Endothelial cell of umbilical vein (primary cell): ENCODE measurements at regions not wholly inside any gene's neighbourhood (a gene's known extent, or its start where the extent isn't known, plus 50 kb on each side); places are given as distances from the start of the nearest gene placed in this dataset.

Source experiments
- BruUV-seq: library from RNA; stranded (reverse); fragments of 400-500 nt; replicated peaks from 2 replicates; lab custom pipeline; 2021; lab: Mats Ljungman, UMichigan
- CTCF ChIA-PET: fragments of 300-600, 350-600 bp; sonication (Branson Sonifier 250); formaldehyde crosslinking; loops from one replicate; lab custom pipeline; 2021; ENCODE audit warnings: antibody characterized with exemption, inconsistent platforms; lab: Charles Lee
- POLR2A ChIA-PET: fragments of 300-600, 350-600 bp; sonication (Branson Sonifier 250); formaldehyde crosslinking; loops from one replicate; lab custom pipeline; 2021; ENCODE audit warnings: antibody characterized with exemption, inconsistent platforms; lab: Charles Lee
- DNase-seq: peaks from one replicate; pipeline ENCODE4 v3.0.0-alpha.2; 2011; ENCODE audit warnings: low read depth, low spot score
- FAIRE-seq: peaks from 2 replicates; lab custom pipeline; 2011; peaks lifted over from hg19 to GRCh38; lab: Jason Lieb, UNC
- H2AFZ ChIP-seq: 2 replicates; pipeline ENCODE4 v1.6.0; 2012; ENCODE audit warnings: low read depth, low read length, control low read depth, inconsistent platforms
- H3K27ac ChIP-seq: 2 replicates; pipeline ENCODE4 v1.5.1; 2011; ENCODE audit warnings: low read depth, mild to moderate bottlenecking, control low read depth, low read length, moderate library complexity; ENCODE audit not compliant: insufficient read depth
- H3K27me3 ChIP-seq, 2 experiments: 2 replicates each; pipeline versions ENCODE4 v1.6.0 to v1.6.1; 2011; ENCODE audit warnings: low read length in 2 of 2, mixed read lengths in 1 of 2; ENCODE audit not compliant: control insufficient read depth in 2 of 2, insufficient read depth in 2 of 2
- H3K36me3 ChIP-seq, 2 experiments: 2 replicates in 1 of 2; 3 replicates in 1 of 2; pipeline ENCODE4 v1.5.1; 2011; ENCODE audit warnings: low read length in 2 of 2, mild to moderate bottlenecking in 1 of 2, moderate library complexity in 1 of 2; ENCODE audit not compliant: control insufficient read depth in 2 of 2, insufficient read depth in 2 of 2; ENCODE audit errors: extremely low read depth in 1 of 2
- H3K4me1 ChIP-seq: 3 replicates; pipeline ENCODE4 v1.5.1; 2011; ENCODE audit warnings: mild to moderate bottlenecking, low read length; ENCODE audit not compliant: control insufficient read depth, insufficient read depth; ENCODE audit errors: extremely low read depth
- H3K4me2 ChIP-seq: 2 replicates; pipeline ENCODE4 v1.6.1; 2011; ENCODE audit warnings: low read length, control low read depth, mixed read lengths; ENCODE audit not compliant: insufficient read depth
- H3K4me3 ChIP-seq, 3 experiments: fragments of 200-600 bp in 1 of 3; sonication (generic), shearing (Covaris generic) in 1 of 3; replicated peaks in 1 of 3; 2 replicates each; pipeline ENCODE4 v1.5.1; 2011 to 2016; ENCODE audit warnings: control low read depth in 3 of 3, low read length in 3 of 3, mild to moderate bottlenecking in 2 of 3, inconsistent platforms in 1 of 3, low read depth in 1 of 3, moderate library complexity in 1 of 3; ENCODE audit not compliant: insufficient read depth in 1 of 3
- H3K79me2 ChIP-seq: 2 replicates; pipeline ENCODE4 v1.6.0; 2012; ENCODE audit warnings: low read length, inconsistent platforms; ENCODE audit not compliant: control insufficient read depth, insufficient read depth
- H3K9ac ChIP-seq: replicated peaks from 2 replicates; pipeline ENCODE3; 2011; ENCODE audit warnings: low read length, control low read depth; ENCODE audit not compliant: insufficient read depth; ENCODE audit errors: extremely low read depth
- H3K9me1 ChIP-seq: replicated peaks from 3 replicates; pipeline ENCODE4 v1.6.0; 2011; ENCODE audit warnings: mild to moderate bottlenecking, low read length; ENCODE audit not compliant: control insufficient read depth, insufficient read depth; ENCODE audit errors: extremely low read depth
- H3K9me3 ChIP-seq: replicated peaks from 2 replicates; pipeline ENCODE4 v1.5.1; 2012; ENCODE audit warnings: low read length, inconsistent platforms; ENCODE audit not compliant: control insufficient read depth, insufficient read depth
- H4K20me1 ChIP-seq: replicated peaks from 2 replicates; pipeline ENCODE3; 2011; ENCODE audit warnings: mild to moderate bottlenecking, low read length; ENCODE audit not compliant: control insufficient read depth, insufficient read depth; ENCODE audit errors: extremely low read depth
- CTCF ChIP-seq, 2 donors: IDR thresholded peaks; 1 replicate in 1 of 2; 2 replicates in 1 of 2; pipeline ENCODE4 v1.5.1; 2011; ENCODE audit warnings: low read length in 2 of 2, mild to moderate bottlenecking in 2 of 2, moderate library complexity in 2 of 2, control low read depth in 1 of 2, inconsistent platforms in 1 of 2, low read depth in 1 of 2; ENCODE audit not compliant: insufficient read depth in 1 of 2; ENCODE audit errors: extremely low read depth in 1 of 2
- EZH2 ChIP-seq: IDR thresholded peaks from 2 replicates; pipeline ENCODE4 v1.6.1; 2012; ENCODE audit warnings: borderline replicate concordance, low read depth, mild to moderate bottlenecking, moderate library complexity, low read length, inconsistent platforms; ENCODE audit not compliant: severe bottlenecking
- FOS ChIP-seq: IDR thresholded peaks from 2 replicates; pipeline ENCODE4 v1.6.1; 2011; ENCODE audit warnings: mild to moderate bottlenecking, low read length, moderate library complexity, borderline replicate concordance; ENCODE audit not compliant: insufficient read depth
- GATA2 ChIP-seq: IDR thresholded peaks from 2 replicates; pipeline ENCODE4 v1.7.0; 2011; ENCODE audit warnings: low read depth, mild to moderate bottlenecking, moderate library complexity, mixed read lengths, low read length; ENCODE audit not compliant: insufficient read length, insufficient read depth
- JUN ChIP-seq: IDR thresholded peaks from 2 replicates; pipeline ENCODE4 v1.6.1; 2011; ENCODE audit warnings: borderline replicate concordance, low read depth; ENCODE audit not compliant: insufficient read length, insufficient read depth
- MYC ChIP-seq: IDR thresholded peaks from one replicate; pipeline ENCODE4 v1.6.1; 2011; ENCODE audit warnings: mild to moderate bottlenecking, low read depth, low read length
- POLR2A ChIP-seq: IDR thresholded peaks from 2 replicates; pipeline ENCODE4 v1.6.1; 2012; ENCODE audit warnings: low read depth, mild to moderate bottlenecking, control low read depth, low read length
- POLR2AphosphoS5 ChIP-seq: IDR thresholded peaks from 2 replicates; pipeline ENCODE4 v1.6.1; 2012; ENCODE audit warnings: low read depth, mild to moderate bottlenecking, control low read depth, low read length, moderate library complexity; ENCODE audit not compliant: insufficient read depth
- dilution Hi-C: fragments of 300-500 bp; cut with MboI; formaldehyde crosslinking; loops from one replicate; pipeline ENCODE4 v1.15.0; 2019; ENCODE audit warnings: low sequenced_read_pairs; ENCODE audit not compliant: extremely low pct_ligation_motif_present
- intact Hi-C: fragments of 100-400 bp; cut with micrococcal nuclease; formaldehyde crosslinking; loops from one replicate; pipeline ENCODE4 v1.10.0; 2022
- TF ChIP-seq, protein P1 (sequence below): IDR thresholded peaks from 2 replicates; pipeline ENCODE4 v1.6.1; 2011; ENCODE audit not compliant: insufficient read depth, insufficient read length

DNA sequence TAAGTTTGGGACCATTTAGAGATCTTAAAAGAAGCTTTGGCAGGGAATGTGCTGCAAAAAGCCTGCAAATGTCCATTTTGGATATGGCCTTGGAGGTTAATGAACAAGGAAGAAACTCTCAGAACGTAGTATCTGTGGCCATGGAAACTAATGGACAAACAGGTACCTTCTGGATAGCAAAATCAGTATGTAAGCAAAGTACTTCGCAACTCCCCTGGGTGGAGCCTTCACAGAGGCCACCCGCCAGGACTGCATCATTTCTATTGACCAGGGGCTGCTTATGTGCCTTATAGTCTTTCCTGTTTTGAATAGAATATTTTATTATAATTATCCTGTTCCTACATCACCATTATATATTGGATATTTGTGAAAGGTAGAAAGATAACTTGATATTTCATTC lies 510.8 kb upstream of the SYNCRIP start:
- no peak for FAIRE-seq
- Histone ChIP-seq H3K9me1 (no peaks in the 10 kb centered on the region), H3K9me3 (no peaks in the 10 kb centered on the region), H3K4me1 (no peaks in the 10 kb centered on the region), H3K27me3 (no peaks in the 10 kb centered on the region), H4K20me1 (no peaks in the 10 kb centered on the region), H3K4me2 (no peak overlapping the region), H3K36me3 (no peaks in the 10 kb centered on the region), H3K9ac (no peak overlapping the region), H2AFZ (no peak overlapping the region), H3K79me2 (no peaks in the 10 kb centered on the region), H3K27ac (no peak overlapping the region), H3K4me3 (no peak overlapping the region)
- intact Hi-C loops (no loop called here), dilution Hi-C loops (no loop called here)
- no peak for DNase-seq
- CTCF ChIA-PET = no interaction called here
- no TSS peak for BruUV-seq
- no peak for TF ChIP-seq POLR2A
- TF ChIP-seq POLR2AphosphoS5 = no peak
- TF ChIP-seq CTCF (IDR thresholded peaks at IDR 0.05; ENCODE audit: extremely low read depth in 1 of 2, insufficient read depth in 1 of 2, low read depth in 1 of 2, low read length in 2 of 2) = no peak
- TF ChIP-seq MYC = no peak
- no peak for TF ChIP-seq FOS
- TF ChIP-seq, protein P1, sequence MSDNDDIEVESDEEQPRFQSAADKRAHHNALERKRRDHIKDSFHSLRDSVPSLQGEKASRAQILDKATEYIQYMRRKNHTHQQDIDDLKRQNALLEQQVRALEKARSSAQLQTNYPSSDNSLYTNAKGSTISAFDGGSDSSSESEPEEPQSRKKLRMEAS = no peak
- no peak for TF ChIP-seq JUN
- TF ChIP-seq EZH2 = no peak
- TF ChIP-seq GATA2 = no peak
- POLR2A ChIA-PET = no interaction called here
